ENCODE measurements at regions not wholly inside any gene's neighbourhood (a gene's known extent, or its start where the extent isn't known, plus 50 kb on each side); places are given as distances from the start of the nearest gene placed in this dataset.

GRCh38 chr6:9961646-9962045 is 453.2 kb downstream of the TFAP2A start:
- CTCF ChIA-PET, result no interaction called here
- no peaks in the 10 kb centered on the region for H3K36me3 ChIP-seq (ENCODE audit: control insufficient read depth, insufficient read depth, low read length)
- POLR2A ChIA-PET (ENCODE audit: unreplicated experiment), result no interaction called here
- H4K8ac ChIP-seq (ENCODE audit: low read depth in 2 of 2, low read length in 2 of 2), result no peak overlapping the region
- BruUV-seq (replicated peaks), result no TSS peak
- no peak overlapping the region for H2AK9ac ChIP-seq (replicated peaks; ENCODE audit: low read depth, low read length, poor library complexity)
- no peaks in the 10 kb centered on the region for H3K4me1 ChIP-seq (ENCODE audit: control insufficient read depth, insufficient read depth, low read length)
- DNase-seq (no peak), ATAC-seq (ENCODE audit: low read depth) (no peak)
- TF ChIP-seq USF2 (IDR thresholded peaks at IDR 0.05; ENCODE audit: low read depth, low read length) (no peak), FOS (IDR thresholded peaks at IDR 0.05; ENCODE audit: low read depth, low read length) (no peak), RAD21 (IDR thresholded peaks at IDR 0.05; ENCODE audit: low read length) (no peak), CTCF (conservative IDR thresholded peaks at IDR 0.05; ENCODE audit: low read depth, low read length) (no peak), ELK1 (IDR thresholded peaks at IDR 0.05; ENCODE audit: borderline replicate concordance, low read depth, low read length) (no peak), MAZ (IDR thresholded peaks at IDR 0.05; ENCODE audit: borderline replicate concordance, low read depth, low read length) (no peak), POLR2A (IDR thresholded peaks at IDR 0.05; ENCODE audit: low read depth, low read length) (no peak), CEBPB (IDR thresholded peaks at IDR 0.05; ENCODE audit: low read depth, low read length) (no peak), MXI1 (IDR thresholded peaks at IDR 0.05; ENCODE audit: borderline replicate concordance, low read depth, low read length) (no peak), NFE2L2 (IDR thresholded peaks at IDR 0.05; ENCODE audit: low read depth, low read length) (no peak), SMC3 (IDR thresholded peaks at IDR 0.05; ENCODE audit: low read depth, low read length) (no peak), RCOR1 (IDR thresholded peaks at IDR 0.05; ENCODE audit: insufficient replicate concordance, low read length) (no peak), CHD1 (IDR thresholded peaks at IDR 0.05; ENCODE audit: low read depth, low read length) (no peak), MAFK (IDR thresholded peaks at IDR 0.05; ENCODE audit: low read depth, low read length) (no peak)
- H3K27me3 ChIP-seq (ENCODE audit: control insufficient read depth, insufficient read depth, low read length), result no peaks in the 10 kb centered on the region
- H4K91ac ChIP-seq (ENCODE audit: insufficient read depth, low read depth, low read length), result no peak overlapping the region
- no peak overlapping the region for H2AK5ac ChIP-seq (ENCODE audit: low read depth, low read length)
- no peak overlapping the region for H2AFZ ChIP-seq (replicated peaks; ENCODE audit: low read length, poor library complexity)
- no CpG with 5 or more reads among the region's 5 CpGs for WGBS, 2 experiments (ENCODE audit: extremely low coverage in 2 of 2, insufficient read length in 1 of 2)
- H3K9me3 ChIP-seq (ENCODE audit: control insufficient read depth, insufficient read depth, low read length), result 0 out of 2 replicates have a peak, but pooled peaks cover 3% of the 10 kb centered on the region
- no peak overlapping the region for H2BK20ac ChIP-seq (ENCODE audit: low read depth, low read length)
- no peak overlapping the region for H3K18ac ChIP-seq (ENCODE audit: low read depth, low read length)
- no peaks in the 10 kb centered on the region for H3K79me1 ChIP-seq (ENCODE audit: low read depth in 1 of 2, low read length in 2 of 2)
- H4K5ac ChIP-seq (ENCODE audit: low read depth, low read length), result no peak overlapping the region
- no peak overlapping the region for H2BK15ac ChIP-seq (ENCODE audit: low read depth, low read length)
- dilution Hi-C loops (cut with HindIII; ENCODE audit: low sequenced_read_pairs, unreplicated experiment) (no loop called here), in situ Hi-C loops (cut with MboI; ENCODE audit: low sequenced_read_pairs) (no loop called here), intact Hi-C loops (cut with micrococcal nuclease) (no loop called here)
- no peak overlapping the region for H3K4me2 ChIP-seq (ENCODE audit: low read depth, low read length)
- no peak overlapping the region for H3K9ac ChIP-seq (ENCODE audit: low read depth, low read length)
- no peak overlapping the region for H2BK5ac ChIP-seq (ENCODE audit: low read depth, low read length, poor library complexity, severe bottlenecking)
- H3K14ac ChIP-seq (replicated peaks; ENCODE audit: low read depth, low read length), result no peak overlapping the region
- H3K23ac ChIP-seq (ENCODE audit: low read depth, low read length), result no peak overlapping the region
- no peak overlapping the region for H3K4ac ChIP-seq (ENCODE audit: low read depth, low read length)
- H3K56ac ChIP-seq (ENCODE audit: extremely low read depth, insufficient read depth, low read length), result no peak overlapping the region
- H2BK120ac ChIP-seq (ENCODE audit: low read depth, low read length), result no peak overlapping the region
- H3K4me3 ChIP-seq (ENCODE audit: insufficient read depth, low read depth, low read length), result no peak overlapping the region
- no peak overlapping the region for H3K27ac ChIP-seq (ENCODE audit: insufficient read depth, low read length)
- H4K20me1 ChIP-seq (ENCODE audit: insufficient read depth, low read length), result no peaks in the 10 kb centered on the region
- no peaks in the 10 kb centered on the region for H3K9me1 ChIP-seq (ENCODE audit: insufficient read depth, low read length)
